CD4-positive, alpha-beta T cell (primary cell): ENCODE measurements at regions not wholly inside any gene's neighbourhood (a gene's known extent, or its start where the extent isn't known, plus 50 kb on each side); places are given as distances from the start of the nearest gene placed in this dataset.

Source experiments
- ATAC-seq: fragments of 200-7000 bp; cut with Tn5 transposase; one replicate; pipeline ENCODE4 v1.10.0; 2022; ENCODE audit warnings: mild to moderate bottlenecking; ENCODE audit not compliant: poor library complexity
- CTCF ChIA-PET: fragments of 350-600 bp; sonication (Branson Sonifier 250); formaldehyde crosslinking; loops from one replicate; lab custom pipeline; 2021; ENCODE audit warnings: antibody characterized with exemption, inconsistent platforms; lab: Charles Lee
- POLR2A ChIA-PET: fragments of 350-600 bp; sonication (Branson Sonifier 250); formaldehyde crosslinking; loops from one replicate; lab custom pipeline; 2021; ENCODE audit warnings: antibody characterized with exemption, inconsistent platforms; lab: Charles Lee
- DNase-seq, 14 experiments: peaks; one replicate each; pipeline ENCODE4 v3.0.0-alpha.2; 2013 to 2020; ENCODE audit warnings: mixed read lengths in 2 of 14
- H3K27ac ChIP-seq, 2 donors: one replicate each; pipeline versions ENCODE4 v1.5.1 to v1.7.0; 2013; ENCODE audit warnings: low read length in 2 of 2, low read depth in 1 of 2, mild to moderate bottlenecking in 1 of 2
- H3K27me3 ChIP-seq, 2 experiments: 1 replicate in 1 of 2; 2 replicates in 1 of 2; pipeline versions ENCODE4 v1.6.1 to v1.7.0; 2013; ENCODE audit warnings: low read length in 2 of 2, control low read depth in 1 of 2, mild to moderate bottlenecking in 1 of 2, moderate library complexity in 1 of 2; ENCODE audit not compliant: insufficient read depth in 2 of 2, control insufficient read depth in 1 of 2
- H3K36me3 ChIP-seq: one replicate; pipeline ENCODE4 v1.6.1; 2013; ENCODE audit warnings: low read length, control low read depth; ENCODE audit not compliant: insufficient read depth
- H3K4me1 ChIP-seq: one replicate; pipeline ENCODE4 v1.6.1; 2013; ENCODE audit warnings: low read length, control low read depth; ENCODE audit not compliant: insufficient read depth
- H3K4me3 ChIP-seq: one replicate; pipeline ENCODE4 v1.5.1; 2013; ENCODE audit warnings: mild to moderate bottlenecking, low read length, moderate library complexity
- H3K9me3 ChIP-seq, 2 experiments: 1 replicate in 1 of 2; 2 replicates in 1 of 2; pipeline versions ENCODE4 v1.6.1 to v1.7.0; 2013; ENCODE audit warnings: low read length in 2 of 2, mild to moderate bottlenecking in 2 of 2, control low read depth in 1 of 2, moderate library complexity in 1 of 2; ENCODE audit not compliant: control insufficient read depth in 1 of 2, insufficient read depth in 1 of 2
- H3K27ac Mint-ChIP-seq: one replicate; pipeline ENCODE4 v1.8.0; 2020; ENCODE audit warnings: mixed read lengths
- H3K27me3 Mint-ChIP-seq: one replicate; pipeline ENCODE4 v1.8.0; 2021; ENCODE audit warnings: mixed read lengths
- H3K36me3 Mint-ChIP-seq: one replicate; pipeline ENCODE4 v1.8.0; 2021; ENCODE audit warnings: low read depth, mixed read lengths
- H3K4me1 Mint-ChIP-seq: one replicate; pipeline ENCODE4 v1.8.0; 2021; ENCODE audit warnings: low read depth, mixed read lengths
- H3K4me3 Mint-ChIP-seq: one replicate; pipeline ENCODE4 v1.8.0; 2020; ENCODE audit warnings: mild to moderate bottlenecking, mixed read lengths
- H3K9me3 Mint-ChIP-seq: one replicate; pipeline ENCODE4 v1.8.0; 2020; ENCODE audit warnings: mixed read lengths
- CTCF ChIP-seq: fragments of 200-600 bp; IDR thresholded peaks from one replicate; pipeline ENCODE4 v1.8.0; 2022; ENCODE audit warnings: antibody characterized with exemption, mild to moderate bottlenecking
- intact Hi-C, 2 experiments: fragments of 100-400 bp; cut with DNase I in 1 of 2; cut with micrococcal nuclease in 1 of 2; formaldehyde crosslinking; loops; one replicate each; pipeline versions ENCODE4 v1.15.1 to v1.9.0; 2023 to 2025; cut with DNase I, micrococcal nuclease

GRCh38 chr19:32220951-32221350 lies 124.5 kb upstream of the ZNF507 start:
- Histone ChIP-seq H3K4me3 (no peak overlapping the region), H3K4me1 (peaks cover 15% of the 10 kb centered on the region), H3K9me3 (peaks cover 0 to 5% of the 10 kb centered on the region in 2 experiments), H3K27me3 (peaks cover 33 to 48% of the 10 kb centered on the region in 2 experiments), H3K36me3 (no peaks in the 10 kb centered on the region), H3K27ac (no peak overlapping the region)
- DNase-seq = no peak
- no peaks in the 10 kb centered on the region for H3K36me3 Mint-ChIP-seq
- ChIA-PET CTCF (no interaction called here), POLR2A (no interaction called here)
- no peak for ATAC-seq
- no peak overlapping the region for H3K4me3 Mint-ChIP-seq
- H3K27ac Mint-ChIP-seq = no peak overlapping the region
- intact Hi-C loops = loop anchor here (10.0 kb wide), 2 partner anchors 866 to 1166 kb away; no protein-coding TSS in a partner anchor
- no peaks in the 10 kb centered on the region for H3K9me3 Mint-ChIP-seq
- no peak for TF ChIP-seq CTCF
- peaks cover 54% of the 10 kb centered on the region for H3K27me3 Mint-ChIP-seq
- H3K4me1 Mint-ChIP-seq = peaks cover 14% of the 10 kb centered on the region

GRCh38 chr19:32222556-32222955 lies 122.9 kb upstream of the ZNF507 start:
- Mint-ChIP-seq H3K36me3 (no peaks in the 10 kb centered on the region), H3K4me3 (no peak overlapping the region), H3K4me1 (peaks cover 14% of the 10 kb centered on the region), H3K9me3 (no peaks in the 10 kb centered on the region), H3K27me3 (peaks cover 61% of the 10 kb centered on the region), H3K27ac (no peak overlapping the region)
- Histone ChIP-seq H3K4me1 (peaks cover 15% of the 10 kb centered on the region), H3K27ac (no peak overlapping the region), H3K4me3 (no peak overlapping the region), H3K27me3 (peaks cover 30 to 54% of the 10 kb centered on the region in 2 experiments), H3K9me3 (peaks cover 0 to 5% of the 10 kb centered on the region in 2 experiments), H3K36me3 (no peaks in the 10 kb centered on the region)
- TF ChIP-seq CTCF = no peak
- CTCF ChIA-PET = no interaction called here
- DNase-seq (no peak), ATAC-seq (no peak)
- POLR2A ChIA-PET = no interaction called here
- intact Hi-C loops = loop anchor here (10.0 kb wide), 2 partner anchors 868 to 1168 kb away; no protein-coding TSS in a partner anchor

GRCh38 chr19:32223106-32223505 lies 122.3 kb upstream of the ZNF507 start:
- Histone ChIP-seq H3K4me3 (no peak overlapping the region), H3K9me3 (peaks cover 0 to 5% of the 10 kb centered on the region in 2 experiments), H3K4me1 (peaks cover 15% of the 10 kb centered on the region), H3K36me3 (no peaks in the 10 kb centered on the region), H3K27me3 (peaks cover 30 to 54% of the 10 kb centered on the region in 2 experiments), H3K27ac (no peak overlapping the region)
- ChIA-PET CTCF (no interaction called here), POLR2A (no interaction called here)
- peaks cover 66% of the 10 kb centered on the region for H3K27me3 Mint-ChIP-seq
- DNase-seq (no peak), ATAC-seq (no peak)
- H3K9me3 Mint-ChIP-seq = no peaks in the 10 kb centered on the region
- H3K4me1 Mint-ChIP-seq = peaks cover 14% of the 10 kb centered on the region
- H3K4me3 Mint-ChIP-seq = no peak overlapping the region
- H3K36me3 Mint-ChIP-seq = no peaks in the 10 kb centered on the region
- intact Hi-C loops = loop anchor here (10.0 kb wide), 2 partner anchors 868 to 1168 kb away; no protein-coding TSS in a partner anchor
- no peak overlapping the region for H3K27ac Mint-ChIP-seq
- no peak for TF ChIP-seq CTCF
